ENCODE measurements at regions not wholly inside any gene's neighbourhood (a gene's known extent, or its start where the extent isn't known, plus 50 kb on each side); places are given as distances from the start of the nearest gene placed in this dataset.

DNA sequence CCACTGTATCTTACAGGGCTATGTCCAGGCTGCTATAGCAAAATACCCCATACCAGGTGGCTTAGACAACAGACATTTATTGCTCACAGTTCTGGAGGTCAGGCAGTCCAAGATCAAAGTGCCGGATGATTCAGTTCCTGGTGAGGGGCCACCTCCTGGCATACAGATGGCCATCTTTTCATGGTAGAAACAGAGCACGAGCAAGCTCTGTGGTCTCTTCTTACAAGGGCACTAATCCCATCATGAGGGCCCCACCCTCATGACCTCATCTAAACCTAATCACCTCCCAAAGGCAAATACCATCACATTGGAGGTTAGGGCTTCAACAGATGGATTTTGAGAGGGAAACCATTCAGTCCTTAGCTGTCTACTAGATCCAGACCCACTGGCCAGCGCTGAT, 117.4 kb upstream of the NECTIN1 start:
- WGBS, result 95% methylated on average over 3 of the region's 3 CpGs
- H3K27ac ChIP-seq (ENCODE audit: low read depth in 1 of 2, low read length in 2 of 2), result no peak overlapping the region
- H3K36me3 ChIP-seq (ENCODE audit: control insufficient read depth in 4 of 4, insufficient read depth in 3 of 4, low read depth in 1 of 4, low read length in 3 of 4), result no peaks in the 10 kb centered on the region

DNA sequence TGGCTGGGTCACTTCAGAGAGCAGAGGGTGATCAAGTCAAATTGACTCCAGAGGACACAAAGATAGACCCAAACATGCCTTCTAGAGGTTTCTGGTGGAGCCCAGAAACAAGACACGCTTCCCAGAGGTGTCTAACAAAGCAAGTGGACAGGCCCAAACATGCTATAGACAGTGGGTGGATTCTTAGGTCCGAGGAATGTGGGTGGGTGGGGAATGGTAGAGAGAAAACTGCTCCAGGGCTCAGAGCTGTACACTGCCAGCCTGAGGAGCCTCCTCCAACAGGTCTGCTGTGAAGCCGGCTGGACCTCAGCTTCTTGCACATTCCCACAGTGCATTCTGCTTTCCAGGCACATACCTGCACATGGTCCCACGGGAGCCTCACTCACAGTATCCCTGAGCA, 116.8 kb upstream of the NECTIN1 start:
- no peaks in the 10 kb centered on the region for H3K4me1 ChIP-seq (ENCODE audit: control insufficient read depth in 4 of 4, insufficient read depth in 4 of 4, low read length in 3 of 4)
- H3K4me3 ChIP-seq (ENCODE audit: low read depth in 1 of 3, low read length in 3 of 3), result no peak overlapping the region
- H3K36me3 ChIP-seq (ENCODE audit: control insufficient read depth in 4 of 4, insufficient read depth in 3 of 4, low read depth in 1 of 4, low read length in 3 of 4), result no peaks in the 10 kb centered on the region
- 91% methylated on average over 4 of the region's 4 CpGs for WGBS
- no peak overlapping the region for H3K9ac ChIP-seq (ENCODE audit: low read depth in 1 of 2, low read length in 2 of 2)
- peaks cover 0 to 5% (median 2%) of the 10 kb centered on the region in 4 donors for H3K9me3 ChIP-seq (ENCODE audit: control insufficient read depth in 4 of 4, low read length in 3 of 4)
- no peak overlapping the region for H3K27ac ChIP-seq (ENCODE audit: low read depth in 1 of 2, low read length in 2 of 2)
- no peak for DNase-seq (ENCODE audit: low spot score)
- H3K27me3 ChIP-seq (ENCODE audit: control insufficient read depth in 4 of 4, insufficient read depth in 4 of 4, low read length in 3 of 4), result no peaks in the 10 kb centered on the region
- TF ChIP-seq, protein P1, sequence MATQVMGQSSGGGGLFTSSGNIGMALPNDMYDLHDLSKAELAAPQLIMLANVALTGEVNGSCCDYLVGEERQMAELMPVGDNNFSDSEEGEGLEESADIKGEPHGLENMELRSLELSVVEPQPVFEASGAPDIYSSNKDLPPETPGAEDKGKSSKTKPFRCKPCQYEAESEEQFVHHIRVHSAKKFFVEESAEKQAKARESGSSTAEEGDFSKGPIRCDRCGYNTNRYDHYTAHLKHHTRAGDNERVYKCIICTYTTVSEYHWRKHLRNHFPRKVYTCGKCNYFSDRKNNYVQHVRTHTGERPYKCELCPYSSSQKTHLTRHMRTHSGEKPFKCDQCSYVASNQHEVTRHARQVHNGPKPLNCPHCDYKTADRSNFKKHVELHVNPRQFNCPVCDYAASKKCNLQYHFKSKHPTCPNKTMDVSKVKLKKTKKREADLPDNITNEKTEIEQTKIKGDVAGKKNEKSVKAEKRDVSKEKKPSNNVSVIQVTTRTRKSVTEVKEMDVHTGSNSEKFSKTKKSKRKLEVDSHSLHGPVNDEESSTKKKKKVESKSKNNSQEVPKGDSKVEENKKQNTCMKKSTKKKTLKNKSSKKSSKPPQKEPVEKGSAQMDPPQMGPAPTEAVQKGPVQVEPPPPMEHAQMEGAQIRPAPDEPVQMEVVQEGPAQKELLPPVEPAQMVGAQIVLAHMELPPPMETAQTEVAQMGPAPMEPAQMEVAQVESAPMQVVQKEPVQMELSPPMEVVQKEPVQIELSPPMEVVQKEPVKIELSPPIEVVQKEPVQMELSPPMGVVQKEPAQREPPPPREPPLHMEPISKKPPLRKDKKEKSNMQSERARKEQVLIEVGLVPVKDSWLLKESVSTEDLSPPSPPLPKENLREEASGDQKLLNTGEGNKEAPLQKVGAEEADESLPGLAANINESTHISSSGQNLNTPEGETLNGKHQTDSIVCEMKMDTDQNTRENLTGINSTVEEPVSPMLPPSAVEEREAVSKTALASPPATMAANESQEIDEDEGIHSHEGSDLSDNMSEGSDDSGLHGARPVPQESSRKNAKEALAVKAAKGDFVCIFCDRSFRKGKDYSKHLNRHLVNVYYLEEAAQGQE (IDR thresholded peaks at IDR 0.05), result no peak
- TF ChIP-seq FOXA2 (IDR thresholded peaks at IDR 0.05) (no peak), JUND (IDR thresholded peaks at IDR 0.05) (no peak), HNF4A (conservative IDR thresholded peaks at IDR 0.05) (no peak), RXRA (IDR thresholded peaks at IDR 0.05) (no peak), FOXA1 (IDR thresholded peaks at IDR 0.05) (no peak), TAF1 (conservative IDR thresholded peaks at IDR 0.05) (no peak)
- TF ChIP-seq, protein P2, sequence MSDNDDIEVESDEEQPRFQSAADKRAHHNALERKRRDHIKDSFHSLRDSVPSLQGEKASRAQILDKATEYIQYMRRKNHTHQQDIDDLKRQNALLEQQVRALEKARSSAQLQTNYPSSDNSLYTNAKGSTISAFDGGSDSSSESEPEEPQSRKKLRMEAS (IDR thresholded peaks at IDR 0.05), result no peak
- TF ChIP-seq, protein P3, sequence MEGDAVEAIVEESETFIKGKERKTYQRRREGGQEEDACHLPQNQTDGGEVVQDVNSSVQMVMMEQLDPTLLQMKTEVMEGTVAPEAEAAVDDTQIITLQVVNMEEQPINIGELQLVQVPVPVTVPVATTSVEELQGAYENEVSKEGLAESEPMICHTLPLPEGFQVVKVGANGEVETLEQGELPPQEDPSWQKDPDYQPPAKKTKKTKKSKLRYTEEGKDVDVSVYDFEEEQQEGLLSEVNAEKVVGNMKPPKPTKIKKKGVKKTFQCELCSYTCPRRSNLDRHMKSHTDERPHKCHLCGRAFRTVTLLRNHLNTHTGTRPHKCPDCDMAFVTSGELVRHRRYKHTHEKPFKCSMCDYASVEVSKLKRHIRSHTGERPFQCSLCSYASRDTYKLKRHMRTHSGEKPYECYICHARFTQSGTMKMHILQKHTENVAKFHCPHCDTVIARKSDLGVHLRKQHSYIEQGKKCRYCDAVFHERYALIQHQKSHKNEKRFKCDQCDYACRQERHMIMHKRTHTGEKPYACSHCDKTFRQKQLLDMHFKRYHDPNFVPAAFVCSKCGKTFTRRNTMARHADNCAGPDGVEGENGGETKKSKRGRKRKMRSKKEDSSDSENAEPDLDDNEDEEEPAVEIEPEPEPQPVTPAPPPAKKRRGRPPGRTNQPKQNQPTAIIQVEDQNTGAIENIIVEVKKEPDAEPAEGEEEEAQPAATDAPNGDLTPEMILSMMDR (IDR thresholded peaks at IDR 0.05; ENCODE audit: low read depth, low read length, missing input control), result no peak
- TF ChIP-seq, protein P4, sequence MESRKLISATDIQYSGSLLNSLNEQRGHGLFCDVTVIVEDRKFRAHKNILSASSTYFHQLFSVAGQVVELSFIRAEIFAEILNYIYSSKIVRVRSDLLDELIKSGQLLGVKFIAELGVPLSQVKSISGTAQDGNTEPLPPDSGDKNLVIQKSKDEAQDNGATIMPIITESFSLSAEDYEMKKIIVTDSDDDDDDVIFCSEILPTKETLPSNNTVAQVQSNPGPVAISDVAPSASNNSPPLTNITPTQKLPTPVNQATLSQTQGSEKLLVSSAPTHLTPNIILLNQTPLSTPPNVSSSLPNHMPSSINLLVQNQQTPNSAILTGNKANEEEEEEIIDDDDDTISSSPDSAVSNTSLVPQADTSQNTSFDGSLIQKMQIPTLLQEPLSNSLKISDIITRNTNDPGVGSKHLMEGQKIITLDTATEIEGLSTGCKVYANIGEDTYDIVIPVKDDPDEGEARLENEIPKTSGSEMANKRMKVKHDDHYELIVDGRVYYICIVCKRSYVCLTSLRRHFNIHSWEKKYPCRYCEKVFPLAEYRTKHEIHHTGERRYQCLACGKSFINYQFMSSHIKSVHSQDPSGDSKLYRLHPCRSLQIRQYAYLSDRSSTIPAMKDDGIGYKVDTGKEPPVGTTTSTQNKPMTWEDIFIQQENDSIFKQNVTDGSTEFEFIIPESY (IDR thresholded peaks at IDR 0.05), result no peak

More for the DNA sequence above, 117.4 kb upstream of the NECTIN1 start:
- DNase-seq (ENCODE audit: low spot score), result no peak
- H3K9ac ChIP-seq (ENCODE audit: low read depth in 1 of 2, low read length in 2 of 2), result no peak overlapping the region
- no peaks in the 10 kb centered on the region for H3K4me1 ChIP-seq (ENCODE audit: control insufficient read depth in 4 of 4, insufficient read depth in 4 of 4, low read length in 3 of 4)
- H3K9me3 ChIP-seq (ENCODE audit: control insufficient read depth in 4 of 4, low read length in 3 of 4), result peaks cover 0 to 5% (median 2%) of the 10 kb centered on the region in 4 donors
- TF ChIP-seq, protein P5, sequence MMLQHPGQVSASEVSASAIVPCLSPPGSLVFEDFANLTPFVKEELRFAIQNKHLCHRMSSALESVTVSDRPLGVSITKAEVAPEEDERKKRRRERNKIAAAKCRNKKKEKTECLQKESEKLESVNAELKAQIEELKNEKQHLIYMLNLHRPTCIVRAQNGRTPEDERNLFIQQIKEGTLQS (IDR thresholded peaks at IDR 0.05), result no peak
- TF ChIP-seq EGR1 (IDR thresholded peaks at IDR 0.05; ENCODE audit: low read depth in 2 of 2) (no peak), FOXA2 (IDR thresholded peaks at IDR 0.05) (no peak), FOXA1 (IDR thresholded peaks at IDR 0.05) (no peak), RAD21 (IDR thresholded peaks at IDR 0.05) (no peak), NR2F2 (IDR thresholded peaks at IDR 0.05) (no peak), SP1 (IDR thresholded peaks at IDR 0.05) (no peak), RXRA (IDR thresholded peaks at IDR 0.05) (no peak), TAF1 (conservative IDR thresholded peaks at IDR 0.05) (no peak), JUND (IDR thresholded peaks at IDR 0.05) (no peak), YY1 (IDR thresholded peaks at IDR 0.05) (no peak), HNF4A (conservative IDR thresholded peaks at IDR 0.05) (no peak)
- TF ChIP-seq, protein P1 (IDR thresholded peaks at IDR 0.05), result no peak
- TF ChIP-seq, protein P3 (IDR thresholded peaks at IDR 0.05; ENCODE audit: low read depth, low read length, missing input control), result no peak
- H3K4me3 ChIP-seq (ENCODE audit: low read depth in 1 of 3, low read length in 3 of 3), result no peak overlapping the region
- H3K27me3 ChIP-seq (ENCODE audit: control insufficient read depth in 4 of 4, insufficient read depth in 4 of 4, low read length in 3 of 4), result no peaks in the 10 kb centered on the region

Data from liver (tissue), 8 donors.